HepG2 (cell line): ENCODE measurements at regions not wholly inside any gene's neighbourhood (a gene's known extent, or its start where the extent isn't known, plus 50 kb on each side); places are given as distances from the start of the nearest gene placed in this dataset.

Experiments
- DR1 ChIP-seq: sonication (generic); formaldehyde crosslinking; IDR thresholded peaks from 2 replicates; pipeline ENCODE4 v1.8.0; 2021; ENCODE audit warnings: mild to moderate bottlenecking, missing genetic modification reagents, inconsistent platforms
- UBTF ChIP-seq: sonication (generic); formaldehyde crosslinking; IDR thresholded peaks from 2 replicates; pipeline ENCODE4 v1.4.0; 2020; ENCODE audit warnings: mild to moderate bottlenecking, missing genetic modification reagents
- ZBTB7B ChIP-seq: sonication (generic); formaldehyde crosslinking; IDR thresholded peaks from 2 replicates; pipeline ENCODE4 v1.4.0; 2020; ENCODE audit warnings: missing genetic modification reagents
- ZHX2 ChIP-seq, 2 experiments: sonication (generic) in 1 of 2; formaldehyde crosslinking in 1 of 2; IDR thresholded peaks; 2 replicates each; pipeline versions ENCODE4 v1.6.1 to v1.9.0; 2014 to 2022; ENCODE audit warnings: antibody characterized with exemption in 1 of 2, borderline replicate concordance in 1 of 2, inconsistent platforms in 1 of 2, low read depth in 1 of 2, missing genetic modification reagents in 1 of 2
- ZNF501 ChIP-seq: sonication (generic); formaldehyde crosslinking; IDR thresholded peaks from 2 replicates; pipeline ENCODE4 v1.5.1; 2020; ENCODE audit warnings: mild to moderate bottlenecking, moderate library complexity, missing genetic modification reagents
- ZNF564 ChIP-seq: sonication (generic); formaldehyde crosslinking; IDR thresholded peaks from 2 replicates; pipeline ENCODE4 v1.8.1; 2023; ENCODE audit warnings: mild to moderate bottlenecking, missing genetic modification reagents
- ZNF574 ChIP-seq: sonication (generic); formaldehyde crosslinking; IDR thresholded peaks from 2 replicates; pipeline ENCODE4 v1.4.0; 2020; ENCODE audit warnings: missing genetic modification reagents
- ZNF777 ChIP-seq: sonication (generic); formaldehyde crosslinking; IDR thresholded peaks from 2 replicates; pipeline ENCODE4 v1.4.0; 2020; ENCODE audit warnings: missing genetic modification reagents
- ZNF800 ChIP-seq: sonication (generic); formaldehyde crosslinking; IDR thresholded peaks from 2 replicates; pipeline ENCODE4 v1.4.0; 2020; ENCODE audit warnings: missing genetic modification reagents

- TF ChIP-seq ZHX2 (IDR thresholded peaks at IDR 0.05; ENCODE audit: low read depth) (no peak), ZHX2 (CRISPR knock-in tag; IDR thresholded peaks at IDR 0.05; ENCODE audit: borderline replicate concordance) (no peak), ZBTB7B (CRISPR knock-in tag) (0 out of 2 replicates have a peak, but pooled peaks have one; percentile 11), ZNF574 (CRISPR knock-in tag) (0 out of 2 replicates have a peak, but pooled peaks have one; percentile 18), ZNF777 (peak; percentile 71), ZNF564 (no peak), ZNF501 (CRISPR knock-in tag) (peak; percentile 55), ZNF800 (CRISPR knock-in tag) (0 out of 2 replicates have a peak, but pooled peaks have one; percentile 20), UBTF (CRISPR knock-in tag) (peak; percentile 26; the same call in 1 of the 2 replicates), DR1 (CRISPR knock-in tag) (no peak)
Observed at GRCh38 chr9:96020792-96021550, 145.5 kb downstream of the ERCC6L2 start (continued).
